GM06990 (cell line): ENCODE measurements at regions not wholly inside any gene's neighbourhood (a gene's known extent, or its start where the extent isn't known, plus 50 kb on each side); places are given as distances from the start of the nearest gene placed in this dataset.

Source experiments
- DNase-seq: peaks from one replicate; pipeline ENCODE4 v3.0.0-alpha.2; 2011; ENCODE audit not compliant: insufficient read length; ENCODE audit errors: extremely low read depth
- H3K27me3 ChIP-seq: replicated peaks from 2 replicates; pipeline ENCODE4 v1.6.0; 2011; ENCODE audit warnings: low read length; ENCODE audit not compliant: control insufficient read depth, insufficient read depth
- H3K36me3 ChIP-seq: 2 replicates; pipeline ENCODE4 v1.5.1; 2011; ENCODE audit warnings: low read length; ENCODE audit not compliant: control insufficient read depth, insufficient read depth
- H3K4me3 ChIP-seq: replicated peaks from 2 replicates; pipeline ENCODE4 v1.5.1; 2011; ENCODE audit warnings: low read depth, mild to moderate bottlenecking, control low read depth, low read length
- TF ChIP-seq, protein P1 (sequence below): IDR thresholded peaks from 2 replicates; pipeline ENCODE4 v1.5.1; 2011; ENCODE audit warnings: low read length, control low read depth, mild to moderate bottlenecking, inconsistent platforms; ENCODE audit not compliant: insufficient read depth, poor library complexity, severe bottlenecking

DNA sequence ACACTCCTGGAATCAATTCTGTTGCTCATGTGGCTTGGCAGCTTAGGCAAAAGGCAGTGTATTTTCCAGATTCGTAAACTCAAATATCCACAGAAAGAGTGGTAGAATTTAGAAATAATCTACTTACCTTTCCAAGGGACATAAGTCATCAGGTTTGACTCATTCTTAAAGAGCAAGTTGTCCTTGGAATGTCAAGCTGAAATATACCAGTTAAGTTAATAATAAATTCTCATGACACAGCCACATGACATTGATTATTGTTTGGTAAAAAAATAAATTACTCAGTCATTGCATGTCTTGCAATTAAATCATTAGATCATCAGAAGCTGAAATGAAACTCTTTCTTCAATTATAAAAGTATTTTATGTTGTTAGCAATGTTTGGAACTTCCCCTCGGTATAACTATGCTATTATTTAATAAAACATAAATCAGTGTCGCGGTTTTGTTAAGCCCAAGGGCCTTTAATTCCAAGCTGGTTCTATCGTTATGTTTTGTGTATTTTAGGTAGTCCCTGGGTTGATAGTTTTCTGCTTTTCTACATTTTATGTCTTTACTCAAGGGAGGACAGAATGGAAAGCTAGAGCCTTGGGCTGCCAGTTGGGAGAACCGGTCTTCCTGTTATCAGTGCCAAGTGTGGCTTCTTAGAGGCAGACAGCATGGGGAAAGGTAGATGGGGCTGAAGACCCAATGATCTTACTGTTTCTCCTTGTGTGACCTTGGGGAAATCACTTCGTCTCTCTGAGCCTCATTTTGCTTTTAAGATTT lies 79.3 kb upstream of the PRLR start:
- no peaks in the 10 kb centered on the region for H3K27me3 ChIP-seq
- no peak for DNase-seq

GRCh38 chr5:35308421-35308820 lies 78.1 kb upstream of the PRLR start:
- no peak overlapping the region for H3K4me3 ChIP-seq
- DNase-seq = no peak
- H3K27me3 ChIP-seq = no peaks in the 10 kb centered on the region

More for the DNA sequence above, 79.3 kb upstream of the PRLR start:
- TF ChIP-seq, protein P1, sequence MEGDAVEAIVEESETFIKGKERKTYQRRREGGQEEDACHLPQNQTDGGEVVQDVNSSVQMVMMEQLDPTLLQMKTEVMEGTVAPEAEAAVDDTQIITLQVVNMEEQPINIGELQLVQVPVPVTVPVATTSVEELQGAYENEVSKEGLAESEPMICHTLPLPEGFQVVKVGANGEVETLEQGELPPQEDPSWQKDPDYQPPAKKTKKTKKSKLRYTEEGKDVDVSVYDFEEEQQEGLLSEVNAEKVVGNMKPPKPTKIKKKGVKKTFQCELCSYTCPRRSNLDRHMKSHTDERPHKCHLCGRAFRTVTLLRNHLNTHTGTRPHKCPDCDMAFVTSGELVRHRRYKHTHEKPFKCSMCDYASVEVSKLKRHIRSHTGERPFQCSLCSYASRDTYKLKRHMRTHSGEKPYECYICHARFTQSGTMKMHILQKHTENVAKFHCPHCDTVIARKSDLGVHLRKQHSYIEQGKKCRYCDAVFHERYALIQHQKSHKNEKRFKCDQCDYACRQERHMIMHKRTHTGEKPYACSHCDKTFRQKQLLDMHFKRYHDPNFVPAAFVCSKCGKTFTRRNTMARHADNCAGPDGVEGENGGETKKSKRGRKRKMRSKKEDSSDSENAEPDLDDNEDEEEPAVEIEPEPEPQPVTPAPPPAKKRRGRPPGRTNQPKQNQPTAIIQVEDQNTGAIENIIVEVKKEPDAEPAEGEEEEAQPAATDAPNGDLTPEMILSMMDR = no peak
- Histone ChIP-seq H3K36me3 (no peaks in the 10 kb centered on the region), H3K4me3 (no peak overlapping the region)

DNA sequence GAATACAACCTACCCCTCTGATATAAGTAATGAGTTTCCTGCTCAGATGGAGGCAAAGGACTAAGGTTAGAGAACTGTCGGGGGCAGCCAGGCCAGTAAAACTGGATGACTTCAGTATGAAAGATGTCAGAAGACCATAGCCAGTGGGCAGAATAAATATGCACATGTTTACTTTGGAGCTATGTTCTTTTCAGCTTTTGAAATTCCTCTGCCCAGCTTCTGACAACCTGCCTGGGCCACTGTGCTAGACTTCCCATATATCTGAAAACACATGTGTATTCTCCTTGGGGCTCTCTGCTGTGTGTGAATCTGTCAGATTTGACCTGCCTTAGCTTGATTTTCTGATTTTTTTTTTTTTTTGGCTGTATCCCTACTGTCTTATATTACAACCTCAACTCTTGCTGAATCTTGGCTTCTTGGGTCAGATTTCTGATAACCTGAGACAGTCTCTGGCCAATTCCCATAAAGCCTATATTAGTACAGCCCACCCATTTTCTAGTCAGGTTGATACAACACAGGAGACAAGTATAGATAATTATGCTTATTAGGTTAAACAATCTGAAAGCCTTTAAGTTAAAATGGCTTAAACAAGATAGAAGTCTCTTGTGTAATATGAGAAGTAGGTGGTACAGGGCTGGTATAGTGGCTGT lies 76.6 kb upstream of the PRLR start:
- Histone ChIP-seq H3K27me3 (no peaks in the 10 kb centered on the region), H3K4me3 (no peak overlapping the region), H3K36me3 (no peaks in the 10 kb centered on the region)
- no peak for DNase-seq
- TF ChIP-seq, protein P1 = no peak

More at GRCh38 chr5:35308421-35308820, 78.1 kb upstream of the PRLR start:
- no peaks in the 10 kb centered on the region for H3K36me3 ChIP-seq
- TF ChIP-seq, protein P1 = no peak

GRCh38 chr5:35305336-35306020 lies 75.2 kb upstream of the PRLR start:
- Histone ChIP-seq H3K27me3 (no peaks in the 10 kb centered on the region), H3K36me3 (no peaks in the 10 kb centered on the region), H3K4me3 (no peak overlapping the region)
- no peak for DNase-seq
- TF ChIP-seq, protein P1 = no peak

DNA sequence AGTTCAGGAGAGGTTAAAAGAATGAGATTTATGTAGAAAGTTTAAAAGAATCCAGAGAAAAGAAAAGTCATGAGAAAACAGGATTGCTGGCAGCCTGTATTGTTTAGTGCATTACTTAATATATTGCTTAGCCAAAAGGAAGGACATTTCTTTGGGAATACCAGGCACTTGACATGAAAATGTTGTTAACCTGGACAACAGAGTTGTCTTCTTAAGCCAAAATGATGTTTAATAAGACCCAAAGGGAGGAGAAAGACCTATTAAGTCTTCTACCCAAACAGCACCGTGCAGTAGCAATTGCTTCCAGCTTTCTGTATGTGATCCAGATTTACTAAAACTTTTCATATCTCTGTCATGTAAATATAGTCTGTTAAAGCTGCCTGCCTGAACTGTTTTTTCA lies 74.0 kb upstream of the PRLR start:
- no peaks in the 10 kb centered on the region for H3K36me3 ChIP-seq
- TF ChIP-seq, protein P1 = no peak
- H3K4me3 ChIP-seq = no peak overlapping the region
- no peaks in the 10 kb centered on the region for H3K27me3 ChIP-seq
- DNase-seq = no peak
